Choroid plexus epithelial cell (primary cell): ENCODE measurements at regions not wholly inside any gene's neighbourhood (a gene's known extent, or its start where the extent isn't known, plus 50 kb on each side); places are given as distances from the start of the nearest gene placed in this dataset.

Experiments
- DNase-seq: peaks from one replicate; pipeline ENCODE4 v3.0.0-alpha.2; 2010; ENCODE audit warnings: low read depth
- H3K4me3 ChIP-seq: 2 replicates; pipeline ENCODE4 v1.5.1; 2011; ENCODE audit warnings: low read depth, mild to moderate bottlenecking, control low read depth, low read length, moderate library complexity
- TF ChIP-seq, protein P1 (sequence below): conservative IDR thresholded peaks from 2 replicates; pipeline ENCODE4 v1.5.1; 2011; ENCODE audit warnings: low read depth, mild to moderate bottlenecking, control low read depth, inconsistent platforms, low read length, moderate library complexity

DNA sequence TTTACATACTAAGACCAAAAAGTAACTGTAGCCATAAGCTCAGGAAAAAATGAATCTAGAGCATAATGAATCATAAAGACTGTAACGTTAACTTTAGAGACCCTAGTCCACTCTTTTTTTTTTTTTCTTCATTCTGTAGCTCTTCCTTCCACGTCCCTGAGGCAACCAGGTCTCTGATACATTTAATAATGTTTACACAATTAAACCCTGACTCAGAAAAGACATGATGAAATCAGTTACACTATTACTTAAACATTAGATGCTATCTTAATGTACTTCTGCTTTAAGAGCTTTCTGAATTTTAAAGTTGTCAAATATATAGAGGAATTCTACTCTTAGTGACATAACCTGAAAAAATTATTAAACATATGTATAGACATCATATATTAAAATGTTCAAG, 1121.5 kb upstream of the DDX18 start:
- TF ChIP-seq, protein P1, sequence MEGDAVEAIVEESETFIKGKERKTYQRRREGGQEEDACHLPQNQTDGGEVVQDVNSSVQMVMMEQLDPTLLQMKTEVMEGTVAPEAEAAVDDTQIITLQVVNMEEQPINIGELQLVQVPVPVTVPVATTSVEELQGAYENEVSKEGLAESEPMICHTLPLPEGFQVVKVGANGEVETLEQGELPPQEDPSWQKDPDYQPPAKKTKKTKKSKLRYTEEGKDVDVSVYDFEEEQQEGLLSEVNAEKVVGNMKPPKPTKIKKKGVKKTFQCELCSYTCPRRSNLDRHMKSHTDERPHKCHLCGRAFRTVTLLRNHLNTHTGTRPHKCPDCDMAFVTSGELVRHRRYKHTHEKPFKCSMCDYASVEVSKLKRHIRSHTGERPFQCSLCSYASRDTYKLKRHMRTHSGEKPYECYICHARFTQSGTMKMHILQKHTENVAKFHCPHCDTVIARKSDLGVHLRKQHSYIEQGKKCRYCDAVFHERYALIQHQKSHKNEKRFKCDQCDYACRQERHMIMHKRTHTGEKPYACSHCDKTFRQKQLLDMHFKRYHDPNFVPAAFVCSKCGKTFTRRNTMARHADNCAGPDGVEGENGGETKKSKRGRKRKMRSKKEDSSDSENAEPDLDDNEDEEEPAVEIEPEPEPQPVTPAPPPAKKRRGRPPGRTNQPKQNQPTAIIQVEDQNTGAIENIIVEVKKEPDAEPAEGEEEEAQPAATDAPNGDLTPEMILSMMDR = no peak
- no peak overlapping the region for H3K4me3 ChIP-seq
- DNase-seq = no peak

DNA sequence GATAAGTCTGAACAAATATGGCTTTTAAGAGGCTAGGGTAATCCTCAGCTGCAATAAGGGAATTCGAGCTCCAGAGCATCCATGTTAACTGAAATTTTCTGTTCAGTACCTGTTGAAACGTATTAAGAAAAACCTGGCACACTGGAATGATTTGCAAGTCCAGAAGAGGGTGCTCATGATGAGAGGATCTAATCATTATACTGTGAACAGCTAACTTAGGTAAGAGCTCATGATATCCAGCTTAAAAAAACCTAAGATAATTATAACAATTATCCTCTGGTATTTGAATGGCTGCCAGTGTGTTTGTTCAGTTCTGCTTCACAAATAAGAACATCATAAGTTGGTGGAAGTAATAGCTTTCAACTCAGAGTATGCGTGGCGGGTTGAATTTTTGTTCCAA, 1118.3 kb upstream of the DDX18 start:
- no peak overlapping the region for H3K4me3 ChIP-seq
- TF ChIP-seq, protein P1 = no peak

GRCh38 chr2:116696903-116697302, 1117.6 kb upstream of the DDX18 start:
- DNase-seq = no peak
- no peak overlapping the region for H3K4me3 ChIP-seq
- TF ChIP-seq, protein P1 = no peak

More for the DNA sequence above, 1118.3 kb upstream of the DDX18 start:
- no peak for DNase-seq

- TF ChIP-seq, protein P1 = no peak
- DNase-seq = no peak
- no peak overlapping the region for H3K4me3 ChIP-seq
Measured at GRCh38 chr2:116706396-116706795, 1108.1 kb upstream of the DDX18 start.

DNA sequence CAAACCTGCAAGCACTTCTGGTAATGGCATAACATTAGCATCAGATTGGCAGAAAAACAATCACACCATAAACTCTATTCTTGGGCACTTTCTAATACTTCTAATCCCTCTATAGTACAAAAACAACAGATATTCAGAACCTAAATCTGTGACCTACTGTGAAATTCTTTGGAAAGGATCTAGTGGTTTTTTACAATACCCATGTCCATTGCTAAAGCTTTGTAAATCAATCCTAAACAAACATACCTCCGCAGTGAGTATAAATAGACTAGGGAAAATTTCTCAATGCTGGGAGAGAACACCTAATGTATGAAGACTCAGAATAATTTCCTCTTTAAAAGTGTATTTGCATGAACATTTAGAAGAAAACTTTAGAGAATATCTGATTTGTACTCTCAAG, 1098.5 kb upstream of the DDX18 start:
- H3K4me3 ChIP-seq = no peak overlapping the region
- TF ChIP-seq, protein P1 = no peak
- DNase-seq = no peak

GRCh38 chr2:116716444-116716843, 1098.0 kb upstream of the DDX18 start:
- no peak overlapping the region for H3K4me3 ChIP-seq
- no peak for DNase-seq
- TF ChIP-seq, protein P1 = no peak

DNA sequence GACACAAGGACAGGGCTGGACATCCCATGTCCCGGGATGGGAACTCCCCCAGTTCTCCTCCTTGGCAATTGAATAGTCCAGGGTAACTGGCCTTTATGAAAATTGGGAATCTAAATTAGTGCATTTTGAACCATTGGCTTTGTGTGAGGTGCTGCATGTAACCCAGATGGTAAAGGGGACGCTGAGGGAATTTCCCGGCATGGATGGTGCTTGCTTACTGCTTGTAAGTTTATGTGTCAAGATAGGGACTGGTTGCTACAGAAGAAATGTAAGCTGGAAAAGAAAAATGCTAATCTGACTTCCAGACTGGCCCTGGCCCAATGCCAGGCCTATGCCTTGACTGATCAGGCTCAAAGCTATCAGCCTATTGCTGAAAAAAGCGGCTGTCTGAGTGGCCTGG, 1096.7 kb upstream of the DDX18 start:
- no peak for DNase-seq
- no peak overlapping the region for H3K4me3 ChIP-seq
- TF ChIP-seq, protein P1 = no peak
